ENCODE measurements at regions not wholly inside any gene's neighbourhood (a gene's known extent, or its start where the extent isn't known, plus 50 kb on each side); places are given as distances from the start of the nearest gene placed in this dataset.
"Not testable (repeated sequence)": the region's sequence is repeated elsewhere in the genome, so short reads cannot be mapped to it uniquely, and the experiment has no call there.

- DNase-seq = no peak
These were observed 289.7 kb downstream of the HTR1B start for GRCh38 chr6:77173472-77174074.

DNA sequence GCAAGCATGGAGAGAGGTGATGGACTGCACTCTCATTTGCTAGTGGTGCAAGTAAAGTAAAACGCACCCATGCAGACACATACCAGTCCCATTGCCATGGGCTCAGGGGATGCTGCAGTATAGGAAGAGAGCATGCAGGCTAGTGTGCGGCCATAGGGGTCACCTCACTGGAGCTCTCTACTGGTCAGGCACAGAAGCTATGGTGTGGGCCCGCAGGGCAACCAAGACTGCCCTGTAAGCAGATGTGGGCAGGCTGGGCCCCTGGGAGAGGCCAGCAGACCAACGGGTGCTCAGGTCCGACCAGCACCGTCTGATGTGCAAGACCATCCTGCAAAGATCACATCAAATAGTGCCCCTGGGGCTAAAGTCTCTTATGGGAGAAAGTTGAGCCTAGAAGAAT, 290.7 kb downstream of the HTR1B start:
- DNase-seq = no peak

- no peak for DNase-seq
These were observed 303.6 kb downstream of the HTR1B start for GRCh38 chr6:77159730-77160129.

- DNase-seq = no peak
These were observed 312.1 kb downstream of the HTR1B start for GRCh38 chr6:77151241-77151640.

DNA sequence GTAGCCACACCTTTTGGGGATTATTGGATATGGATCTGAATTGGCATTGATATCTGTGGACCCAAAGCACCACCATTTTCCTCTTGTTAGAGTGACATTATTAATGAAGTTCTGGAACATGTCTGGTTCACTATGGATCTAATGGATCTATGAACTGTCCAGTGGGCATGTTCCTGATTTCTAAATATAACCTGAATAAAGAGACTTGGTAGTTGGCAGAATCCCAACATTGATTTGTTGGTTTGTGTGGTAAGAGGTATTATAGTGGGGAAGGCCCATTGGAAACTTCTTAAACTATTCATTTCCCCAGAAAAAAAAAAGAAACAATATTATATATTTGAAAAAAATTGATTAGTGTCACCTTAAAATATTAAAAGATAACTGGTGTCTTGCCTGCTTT, 312.6 kb downstream of the HTR1B start:
- DNase-seq = no peak

- no peak for DNase-seq
These were observed 318.0 kb downstream of the HTR1B start for GRCh38 chr6:77145244-77145643.

GRCh38 chr6:77143659-77144447, 319.4 kb downstream of the HTR1B start:
- DNase-seq = no peak

- DNase-seq = no peak
These were observed 327.2 kb downstream of the HTR1B start for GRCh38 chr6:77136086-77136485.

DNA sequence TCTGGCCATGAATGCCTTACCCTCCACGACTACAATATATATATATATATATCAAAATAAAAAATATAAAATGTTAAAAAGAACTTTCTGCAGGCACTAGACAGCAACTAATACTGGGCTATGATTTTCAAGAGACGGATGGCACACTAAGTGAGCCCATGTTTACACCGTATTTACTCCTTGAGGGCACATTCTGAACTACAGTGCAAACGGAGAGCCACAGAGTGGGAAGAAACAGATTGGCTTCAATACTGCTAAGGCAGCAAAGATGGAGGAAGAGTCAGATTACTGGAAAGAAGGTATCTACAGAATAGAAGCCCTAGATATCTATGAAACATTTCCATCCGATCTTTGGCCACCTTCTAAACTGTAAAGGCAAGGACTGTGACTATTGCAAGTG, 330.3 kb downstream of the HTR1B start:
- no peak for DNase-seq

DNA sequence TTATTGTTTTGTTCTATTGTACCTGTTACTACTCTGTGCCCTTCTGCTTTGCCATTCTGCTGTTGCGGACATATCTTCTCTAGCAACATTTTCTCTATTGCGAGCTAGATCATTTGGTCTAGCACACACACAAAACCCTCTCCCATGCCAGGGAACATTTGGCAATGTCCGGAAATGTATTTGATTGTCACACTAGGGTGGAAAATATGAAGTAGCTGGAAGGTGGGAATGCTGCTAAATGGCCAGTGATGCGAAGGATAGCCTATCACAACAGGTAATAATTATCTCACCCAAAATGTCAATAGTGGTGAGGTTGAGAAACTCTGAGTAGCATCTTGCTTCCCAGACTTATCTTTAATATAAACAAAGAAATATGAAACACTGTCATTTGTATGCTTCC, 331.9 kb downstream of the HTR1B start:
- no peak for DNase-seq

GRCh38 chr6:77124604-77125003, 338.7 kb downstream of the HTR1B start:
- no peak for DNase-seq

DNA sequence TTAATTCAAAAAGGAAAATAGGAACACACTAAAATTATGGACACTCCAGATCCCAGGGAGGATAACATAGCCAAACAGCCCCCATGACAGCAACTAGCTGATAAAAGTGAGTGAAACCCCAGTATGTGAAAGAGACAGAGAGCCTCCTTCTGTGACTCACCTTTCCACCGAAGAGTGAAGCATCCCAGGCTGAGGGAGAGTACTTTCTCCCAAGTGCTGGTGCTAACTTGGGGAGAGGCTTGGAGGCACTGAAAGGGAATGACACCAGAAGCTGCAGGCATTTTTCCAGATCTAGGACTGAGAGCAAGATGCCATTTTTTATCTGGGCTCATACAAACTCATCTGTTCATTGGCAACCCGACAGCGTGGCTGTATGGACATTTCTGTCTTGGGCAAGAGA, 339.8 kb downstream of the HTR1B start:
- DNase-seq = no peak

DNA sequence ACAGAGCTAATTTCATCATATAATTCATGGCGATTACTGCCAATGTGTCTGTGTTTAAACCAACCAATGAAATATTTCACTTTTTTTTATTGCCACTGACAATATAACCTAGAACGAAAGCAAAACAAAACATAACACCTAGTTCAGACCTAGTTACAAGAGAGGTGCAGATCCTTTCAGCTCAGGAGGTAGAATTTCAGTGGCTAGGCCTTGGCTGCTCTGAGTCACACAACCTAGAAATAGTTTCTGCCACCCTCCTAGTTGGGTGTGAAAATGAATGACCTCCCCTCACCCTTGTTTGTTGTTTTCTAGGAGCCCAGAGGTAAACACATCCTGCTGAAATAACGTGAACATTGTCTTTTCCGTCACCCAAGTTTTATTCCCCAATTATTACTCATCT, 356.3 kb downstream of the HTR1B start:
- no peak for DNase-seq

DNA sequence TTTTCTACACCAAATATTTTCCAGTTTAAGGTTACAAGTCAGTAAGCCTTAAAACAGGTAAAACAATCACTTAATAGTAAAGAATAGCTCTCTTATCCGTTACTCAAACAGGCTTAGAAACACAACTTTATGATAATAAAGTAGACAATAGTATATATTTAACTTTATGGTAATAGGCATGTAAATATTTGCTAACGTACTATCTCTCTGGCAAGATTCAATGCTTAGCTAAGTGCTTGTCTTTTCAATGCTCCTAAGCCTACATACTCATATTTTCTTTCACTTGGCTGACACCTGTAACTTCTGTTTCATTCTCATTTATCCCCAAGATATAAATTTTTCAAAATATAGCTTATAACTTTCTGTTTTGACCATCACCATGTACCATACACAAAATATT, 358.2 kb downstream of the HTR1B start:
- DNase-seq = no peak

- DNase-seq = no peak
These were observed 365.4 kb downstream of the HTR1B start for GRCh38 chr6:77097940-77098339.

DNA sequence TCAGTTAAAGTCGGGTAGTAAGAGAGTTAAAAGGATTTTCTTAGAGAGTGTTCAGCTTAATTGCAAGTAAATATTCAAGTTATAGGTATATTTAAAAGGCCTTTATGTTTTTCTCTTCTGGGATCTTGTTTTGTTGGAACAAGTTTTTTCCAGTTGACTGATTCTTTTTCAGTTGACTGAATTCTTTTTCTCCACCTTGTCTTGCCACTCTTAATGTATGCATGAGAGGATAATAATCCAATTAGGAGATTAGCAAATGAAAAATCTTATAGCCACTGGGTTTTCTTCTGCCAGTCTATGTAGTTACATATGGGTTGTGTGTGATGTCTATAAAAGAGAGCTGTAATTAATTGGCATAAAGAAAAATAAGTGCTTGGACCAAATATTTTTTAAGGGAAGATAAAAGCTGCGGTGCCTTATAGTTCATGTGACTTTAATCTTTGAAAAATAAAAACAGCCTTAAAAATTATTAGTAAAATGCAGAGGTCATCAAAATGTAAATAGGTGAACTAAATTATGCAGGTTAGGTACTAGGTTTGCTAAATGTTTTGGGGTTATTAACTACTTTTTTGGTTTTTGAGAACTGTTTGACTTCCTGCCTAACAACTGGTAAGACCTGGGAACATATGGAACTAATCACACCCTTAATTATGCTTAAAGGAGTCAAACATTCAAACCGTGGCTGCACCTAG, 367.2 kb downstream of the HTR1B start:
- DNase-seq = peak; percentile 46

- no peak for DNase-seq
These were observed 368.5 kb downstream of the HTR1B start for GRCh38 chr6:77094821-77095220.

GRCh38 chr6:77092971-77093370, 370.3 kb downstream of the HTR1B start:
- no peak for DNase-seq

GRCh38 chr6:77089776-77090175, 373.5 kb downstream of the HTR1B start:
- DNase-seq = no peak

- not testable (repeated sequence) for DNase-seq
These were observed 375.4 kb downstream of the HTR1B start for GRCh38 chr6:77087794-77088318.

GRCh38 chr6:77074037-77074713, 389.1 kb downstream of the HTR1B start:
- DNase-seq = no peak

- DNase-seq = no peak
These were observed 389.9 kb downstream of the HTR1B start for GRCh38 chr6:77073410-77073760.

- no peak for DNase-seq
These were observed 390.4 kb downstream of the HTR1B start for GRCh38 chr6:77072694-77073409.

Measured in eye (tissue), 1 donor.